ENCODE measurements at regions not wholly inside any gene's neighbourhood (a gene's known extent, or its start where the extent isn't known, plus 50 kb on each side); places are given as distances from the start of the nearest gene placed in this dataset.
"Not testable (repeated sequence)": the region's sequence is repeated elsewhere in the genome, so short reads cannot be mapped to it uniquely, and the experiment has no call there.

GRCh38 chr13:87736849-87737385, 65.7 kb downstream of the SLITRK5 start:
- DNase-seq (ENCODE audit: low read depth, low spot score): no peak

GRCh38 chr13:87754097-87754496, 82.9 kb downstream of the SLITRK5 start:
- no peak for DNase-seq (ENCODE audit: low read depth, low spot score)

- DNase-seq (ENCODE audit: low read depth, low spot score): no peak
These were observed 98.3 kb downstream of the SLITRK5 start for GRCh38 chr13:87769445-87769844.

- DNase-seq (ENCODE audit: low read depth, low spot score): no peak
These were observed 106.2 kb downstream of the SLITRK5 start for GRCh38 chr13:87777387-87777786.

- no peak for DNase-seq (ENCODE audit: low read depth, low spot score)
These were observed 107.0 kb downstream of the SLITRK5 start for GRCh38 chr13:87778128-87778527.

- DNase-seq (ENCODE audit: low read depth, low spot score): no peak
These were observed 108.3 kb downstream of the SLITRK5 start for GRCh38 chr13:87779426-87779825.

- DNase-seq (ENCODE audit: low read depth, low spot score): no peak
These were observed 112.2 kb downstream of the SLITRK5 start for GRCh38 chr13:87783366-87783765.

- no peak for DNase-seq (ENCODE audit: low read depth, low spot score)
These were observed 117.2 kb downstream of the SLITRK5 start for GRCh38 chr13:87788363-87788762.

- no peak for DNase-seq (ENCODE audit: low read depth, low spot score)
These were observed 121.7 kb downstream of the SLITRK5 start for GRCh38 chr13:87792878-87793277.

GRCh38 chr13:87798536-87798935, 127.4 kb downstream of the SLITRK5 start:
- no peak for DNase-seq (ENCODE audit: low read depth, low spot score)

- DNase-seq (ENCODE audit: low read depth, low spot score): no peak
These were observed 139.2 kb downstream of the SLITRK5 start for GRCh38 chr13:87810391-87810801.

GRCh38 chr13:87810920-87811344, 139.8 kb downstream of the SLITRK5 start:
- no peak for DNase-seq (ENCODE audit: low read depth, low spot score)

- DNase-seq (ENCODE audit: low read depth, low spot score): no peak
These were observed 143.2 kb downstream of the SLITRK5 start for GRCh38 chr13:87814403-87814802.

GRCh38 chr13:87820241-87820640, 149.1 kb downstream of the SLITRK5 start:
- DNase-seq (ENCODE audit: low read depth, low spot score): no peak

GRCh38 chr13:87821512-87821911, 150.3 kb downstream of the SLITRK5 start:
- DNase-seq (ENCODE audit: low read depth, low spot score): no peak

GRCh38 chr13:87826301-87826700, 155.1 kb downstream of the SLITRK5 start:
- DNase-seq (ENCODE audit: low read depth, low spot score): not testable (repeated sequence)

- no peak for DNase-seq (ENCODE audit: low read depth, low spot score)
These were observed 156.3 kb downstream of the SLITRK5 start for GRCh38 chr13:87827479-87827878.

GRCh38 chr13:87837522-87837921, 166.4 kb downstream of the SLITRK5 start:
- no peak for DNase-seq (ENCODE audit: low read depth, low spot score)

GRCh38 chr13:87837946-87838345, 166.8 kb downstream of the SLITRK5 start:
- DNase-seq (ENCODE audit: low read depth, low spot score): no peak

GRCh38 chr13:87851410-87851809, 180.2 kb downstream of the SLITRK5 start:
- DNase-seq (ENCODE audit: low read depth, low spot score): no peak

GRCh38 chr13:87855553-87855952, 184.4 kb downstream of the SLITRK5 start:
- DNase-seq (ENCODE audit: low read depth, low spot score): no peak

- DNase-seq (ENCODE audit: low read depth, low spot score): no peak
These were observed 188.1 kb downstream of the SLITRK5 start for GRCh38 chr13:87859261-87859660.

- no peak for DNase-seq (ENCODE audit: low read depth, low spot score)
These were observed 196.3 kb downstream of the SLITRK5 start for GRCh38 chr13:87867426-87867825.

- DNase-seq (ENCODE audit: low read depth, low spot score): no peak
These were observed 197.6 kb downstream of the SLITRK5 start for GRCh38 chr13:87868731-87869130.

Data from pulmonary artery endothelial cell (primary cell).